Ishikawa (cell line): ENCODE measurements at regions not wholly inside any gene's neighbourhood (a gene's known extent, or its start where the extent isn't known, plus 50 kb on each side); places are given as distances from the start of the nearest gene placed in this dataset.

Experiments used
- CEBPB ChIP-seq: IDR thresholded peaks from 2 replicates; pipeline ENCODE4 v1.6.1; 2012
- CREB1 ChIP-seq: IDR thresholded peaks from 2 replicates; pipeline ENCODE4 v1.6.1; 2012; ENCODE audit warnings: low read depth
- EP300 ChIP-seq: IDR thresholded peaks from 2 replicates; pipeline ENCODE4 v1.6.1; 2012; ENCODE audit warnings: borderline replicate concordance
- FOXM1 ChIP-seq: IDR thresholded peaks from 2 replicates; pipeline ENCODE4 v1.6.1; 2012; ENCODE audit warnings: low read depth, borderline replicate concordance
- NFIC ChIP-seq: IDR thresholded peaks from 2 replicates; pipeline ENCODE4 v1.6.1; 2012
- RAD21 ChIP-seq: IDR thresholded peaks from 2 replicates; pipeline ENCODE4 v1.6.1; 2012; ENCODE audit warnings: low read depth
- TAF1 ChIP-seq: IDR thresholded peaks from 2 replicates; pipeline ENCODE4 v1.6.1; 2012; ENCODE audit warnings: low read depth, mild to moderate bottlenecking
- TCF12 ChIP-seq: IDR thresholded peaks from 2 replicates; pipeline ENCODE4 v1.6.1; 2012; ENCODE audit warnings: low read depth
- TEAD4 ChIP-seq: IDR thresholded peaks from 2 replicates; pipeline ENCODE4 v1.6.1; 2012
- YY1 ChIP-seq: IDR thresholded peaks from 2 replicates; pipeline ENCODE4 v1.6.1; 2012; ENCODE audit warnings: low read depth
- ZBTB7A ChIP-seq: IDR thresholded peaks from 2 replicates; pipeline ENCODE4 v1.6.1; 2012; ENCODE audit warnings: low read depth
- TF ChIP-seq, protein P1 (sequence below): IDR thresholded peaks from 2 replicates; pipeline ENCODE4 v1.6.1; 2012
- TF ChIP-seq, protein P2 (sequence below): IDR thresholded peaks from 2 replicates; pipeline ENCODE4 v1.6.1; 2012; ENCODE audit warnings: low read depth, mild to moderate bottlenecking
- TF ChIP-seq, protein P3 (sequence below): IDR thresholded peaks from 2 replicates; pipeline ENCODE4 v1.6.1; 2012

DNA sequence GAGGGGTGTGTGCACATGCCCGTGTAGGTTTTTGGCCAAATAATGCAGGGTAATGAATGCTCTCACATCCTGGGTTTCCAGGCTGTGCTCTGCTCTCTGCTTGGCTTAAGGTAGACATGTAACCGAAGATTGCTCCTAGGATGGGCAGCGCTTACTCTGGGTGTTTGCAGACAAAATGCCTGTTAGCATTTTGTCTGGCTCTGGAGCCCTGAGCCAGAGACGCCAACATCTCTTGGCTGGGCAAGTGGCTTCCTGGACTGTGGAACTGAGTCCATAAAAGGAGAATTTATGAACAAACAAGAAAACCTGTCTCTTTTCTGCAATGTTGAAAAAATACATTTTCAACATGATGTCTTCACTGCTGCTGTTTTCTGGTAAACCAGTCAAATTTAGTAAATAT lies 96.0 kb upstream of the TSPAN2 start:
- TF ChIP-seq, protein P1, sequence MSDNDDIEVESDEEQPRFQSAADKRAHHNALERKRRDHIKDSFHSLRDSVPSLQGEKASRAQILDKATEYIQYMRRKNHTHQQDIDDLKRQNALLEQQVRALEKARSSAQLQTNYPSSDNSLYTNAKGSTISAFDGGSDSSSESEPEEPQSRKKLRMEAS: no peak
- TF ChIP-seq EP300 (no peak), CEBPB (no peak), TEAD4 (no peak), RAD21 (no peak), TCF12 (no peak), TAF1 (no peak), CREB1 (no peak), YY1 (no peak), FOXM1 (no peak), ZBTB7A (no peak), NFIC (no peak)
- TF ChIP-seq, protein P2, sequence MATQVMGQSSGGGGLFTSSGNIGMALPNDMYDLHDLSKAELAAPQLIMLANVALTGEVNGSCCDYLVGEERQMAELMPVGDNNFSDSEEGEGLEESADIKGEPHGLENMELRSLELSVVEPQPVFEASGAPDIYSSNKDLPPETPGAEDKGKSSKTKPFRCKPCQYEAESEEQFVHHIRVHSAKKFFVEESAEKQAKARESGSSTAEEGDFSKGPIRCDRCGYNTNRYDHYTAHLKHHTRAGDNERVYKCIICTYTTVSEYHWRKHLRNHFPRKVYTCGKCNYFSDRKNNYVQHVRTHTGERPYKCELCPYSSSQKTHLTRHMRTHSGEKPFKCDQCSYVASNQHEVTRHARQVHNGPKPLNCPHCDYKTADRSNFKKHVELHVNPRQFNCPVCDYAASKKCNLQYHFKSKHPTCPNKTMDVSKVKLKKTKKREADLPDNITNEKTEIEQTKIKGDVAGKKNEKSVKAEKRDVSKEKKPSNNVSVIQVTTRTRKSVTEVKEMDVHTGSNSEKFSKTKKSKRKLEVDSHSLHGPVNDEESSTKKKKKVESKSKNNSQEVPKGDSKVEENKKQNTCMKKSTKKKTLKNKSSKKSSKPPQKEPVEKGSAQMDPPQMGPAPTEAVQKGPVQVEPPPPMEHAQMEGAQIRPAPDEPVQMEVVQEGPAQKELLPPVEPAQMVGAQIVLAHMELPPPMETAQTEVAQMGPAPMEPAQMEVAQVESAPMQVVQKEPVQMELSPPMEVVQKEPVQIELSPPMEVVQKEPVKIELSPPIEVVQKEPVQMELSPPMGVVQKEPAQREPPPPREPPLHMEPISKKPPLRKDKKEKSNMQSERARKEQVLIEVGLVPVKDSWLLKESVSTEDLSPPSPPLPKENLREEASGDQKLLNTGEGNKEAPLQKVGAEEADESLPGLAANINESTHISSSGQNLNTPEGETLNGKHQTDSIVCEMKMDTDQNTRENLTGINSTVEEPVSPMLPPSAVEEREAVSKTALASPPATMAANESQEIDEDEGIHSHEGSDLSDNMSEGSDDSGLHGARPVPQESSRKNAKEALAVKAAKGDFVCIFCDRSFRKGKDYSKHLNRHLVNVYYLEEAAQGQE: no peak
- TF ChIP-seq, protein P3, sequence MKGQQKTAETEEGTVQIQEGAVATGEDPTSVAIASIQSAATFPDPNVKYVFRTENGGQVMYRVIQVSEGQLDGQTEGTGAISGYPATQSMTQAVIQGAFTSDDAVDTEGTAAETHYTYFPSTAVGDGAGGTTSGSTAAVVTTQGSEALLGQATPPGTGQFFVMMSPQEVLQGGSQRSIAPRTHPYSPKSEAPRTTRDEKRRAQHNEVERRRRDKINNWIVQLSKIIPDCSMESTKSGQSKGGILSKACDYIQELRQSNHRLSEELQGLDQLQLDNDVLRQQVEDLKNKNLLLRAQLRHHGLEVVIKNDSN: no peak
